COLO668 (cell line): ENCODE measurements at regions not wholly inside any gene's neighbourhood (a gene's known extent, or its start where the extent isn't known, plus 50 kb on each side); places are given as distances from the start of the nearest gene placed in this dataset.
"Not testable (repeated sequence)": the region's sequence is repeated elsewhere in the genome, so short reads cannot be mapped to it uniquely, and the experiment has no call there.

Experiments used
- DNase-seq: peaks from one replicate; lab custom pipeline; 2025; ENCODE audit not compliant: unreplicated experiment; lab: John Stamatoyannopoulos, UW

DNA sequence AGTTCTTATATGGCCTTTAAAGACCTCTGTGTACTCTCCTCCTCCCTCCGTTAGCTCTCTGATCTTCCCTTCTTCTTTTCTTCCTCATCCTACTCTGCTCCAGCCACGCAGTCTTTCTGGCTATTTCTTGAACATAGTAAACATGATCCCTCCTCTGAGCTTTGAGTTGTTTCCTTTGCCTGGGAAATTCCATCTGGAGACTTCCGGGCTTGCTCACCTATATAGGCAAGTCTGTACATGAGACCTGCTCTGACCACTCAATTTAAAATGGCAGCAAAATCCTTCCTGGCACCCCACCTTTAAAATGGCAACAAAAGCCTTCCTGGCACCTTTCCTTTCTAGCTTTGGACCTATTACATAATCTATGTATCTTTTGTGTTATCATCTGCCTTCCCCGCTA, 517.6 kb downstream of the TTLL7 start:
- DNase-seq = not testable (repeated sequence)

DNA sequence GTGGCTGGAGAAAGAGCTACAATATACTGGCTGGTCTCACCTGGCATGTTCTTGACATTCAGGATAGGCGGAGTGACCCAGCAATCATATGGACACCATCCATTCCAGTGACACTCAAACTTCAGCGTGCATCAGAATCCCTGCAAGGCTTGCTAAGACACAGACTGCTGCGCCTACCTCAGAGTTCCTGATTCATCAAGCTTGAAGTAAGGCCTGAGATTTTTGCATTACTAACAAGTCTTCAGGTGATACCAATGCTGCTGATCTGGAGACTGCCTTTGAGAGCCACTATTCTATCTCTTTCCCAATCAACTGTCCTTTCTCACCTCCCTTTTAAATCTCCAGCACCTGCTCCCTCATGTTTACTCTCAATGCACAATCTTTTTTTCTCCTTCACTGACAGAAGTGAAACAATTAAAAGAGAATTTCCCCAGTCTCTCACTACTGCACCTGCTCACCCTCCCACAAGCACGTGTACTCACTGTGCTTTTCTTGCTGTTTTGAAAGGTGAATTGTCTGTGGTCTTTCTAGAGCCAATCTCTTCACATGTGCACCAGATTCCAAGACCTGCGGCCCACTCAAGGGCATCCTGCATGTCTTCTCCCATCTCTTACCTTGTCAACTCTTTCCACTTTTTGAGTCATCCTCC, 519.2 kb downstream of the TTLL7 start:
- not testable (repeated sequence) for DNase-seq

GRCh38 chr1:83478127-83478526, 520.8 kb downstream of the TTLL7 start:
- not testable (repeated sequence) for DNase-seq

GRCh38 chr1:83476518-83476917, 522.4 kb downstream of the TTLL7 start:
- DNase-seq = not testable (repeated sequence)

DNA sequence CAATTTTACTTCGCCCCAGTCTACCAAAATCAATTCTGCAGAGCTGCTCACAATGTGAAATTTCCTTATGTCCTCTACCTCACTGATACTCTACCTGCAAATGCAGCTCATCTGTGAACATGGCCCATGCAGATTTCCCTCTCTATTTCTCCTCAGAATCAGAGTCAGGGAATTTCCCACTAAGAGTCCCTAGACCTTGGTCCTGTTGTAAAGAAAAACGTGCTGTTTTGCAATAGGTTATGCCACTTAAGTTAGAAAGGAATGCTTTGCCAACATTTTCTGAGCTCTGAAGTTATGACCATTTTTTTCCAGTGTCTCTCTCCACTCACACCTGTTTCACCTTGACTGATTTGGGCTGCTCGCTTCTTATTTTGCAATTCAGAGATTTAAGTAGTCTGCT, 524.0 kb downstream of the TTLL7 start:
- not testable (repeated sequence) for DNase-seq

- not testable (repeated sequence) for DNase-seq
Observed at GRCh38 chr1:83473986-83474385, 524.9 kb downstream of the TTLL7 start.

DNA sequence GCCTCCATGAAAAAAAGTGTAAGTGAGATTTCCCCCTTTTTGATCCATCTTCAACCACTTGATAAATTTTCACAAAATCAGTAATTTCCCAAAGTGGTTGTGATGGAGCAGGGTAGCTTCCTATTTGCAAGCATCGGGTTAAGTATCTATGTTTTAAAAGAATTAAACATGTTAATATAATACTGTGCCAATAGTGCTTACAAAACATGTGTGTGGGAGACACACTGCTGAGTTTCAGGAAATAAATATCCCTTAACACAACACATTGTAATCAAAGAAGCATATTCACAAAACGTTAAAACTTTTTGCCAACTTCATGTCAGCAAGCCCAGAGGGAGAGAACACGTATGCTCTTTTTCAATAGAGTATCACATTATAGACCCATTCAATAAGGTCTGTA, 526.9 kb downstream of the TTLL7 start:
- not testable (repeated sequence) for DNase-seq

DNA sequence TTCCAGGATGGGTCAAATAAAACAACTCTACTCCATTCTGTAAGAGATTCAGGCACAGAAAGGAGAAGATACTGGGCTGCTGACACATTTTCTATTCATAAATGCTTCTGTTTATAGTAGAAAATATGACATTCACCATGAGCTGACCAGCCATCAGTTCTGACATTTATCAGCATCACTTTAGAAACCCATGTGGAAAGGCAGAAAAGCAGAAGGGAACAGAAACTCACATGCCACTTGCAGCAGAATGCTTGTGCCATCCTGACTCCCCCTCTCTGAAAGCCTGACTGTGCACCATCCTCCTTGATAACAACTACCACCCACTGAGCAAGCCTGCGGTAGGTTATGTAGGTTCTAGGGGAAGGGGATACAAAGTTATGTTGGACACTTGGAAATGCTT, 527.7 kb downstream of the TTLL7 start:
- DNase-seq = not testable (repeated sequence)

DNA sequence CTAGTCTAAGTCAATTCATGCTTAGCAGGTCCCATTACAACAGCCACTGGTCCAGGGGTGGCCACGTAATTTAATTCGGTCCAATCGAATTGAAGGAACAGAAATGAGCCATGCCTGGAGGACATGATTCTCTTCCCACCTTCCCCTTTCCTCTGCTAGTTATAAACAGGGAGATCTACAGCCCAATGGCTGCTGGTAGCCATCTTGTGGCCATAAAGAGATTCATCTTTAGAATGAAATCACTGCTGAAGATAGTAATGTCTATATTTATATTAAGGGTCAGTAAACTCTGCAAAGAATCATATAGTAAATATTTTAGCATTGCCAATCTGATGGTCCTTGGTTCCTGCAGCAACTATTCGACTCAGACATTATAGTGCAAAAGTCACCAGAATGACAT, 530.6 kb downstream of the TTLL7 start:
- not testable (repeated sequence) for DNase-seq

DNA sequence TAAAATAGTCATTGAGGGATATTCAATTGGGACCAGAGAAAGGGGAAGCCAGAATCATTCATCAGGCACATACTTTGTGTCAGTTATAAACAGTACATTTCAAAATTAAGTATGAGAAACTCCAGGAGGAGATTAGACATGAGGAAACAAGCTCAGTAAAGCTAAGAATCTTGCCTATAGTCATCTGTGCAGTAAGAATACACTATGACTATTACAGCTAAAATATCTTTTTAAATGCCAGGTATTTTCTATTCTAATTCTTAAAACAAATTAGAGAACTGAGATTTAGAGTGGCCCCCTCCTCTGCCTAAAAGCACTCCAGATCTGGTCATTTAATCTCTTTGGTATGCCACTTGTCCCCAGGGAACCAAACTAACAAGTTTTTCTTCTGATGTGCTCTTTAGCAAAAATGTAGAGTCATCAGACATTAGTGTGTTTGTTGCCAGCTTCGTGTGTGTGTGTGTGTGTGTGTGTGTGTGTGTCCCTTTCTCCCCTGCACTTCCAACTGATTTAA, 541.1 kb downstream of the TTLL7 start:
- not testable (repeated sequence) for DNase-seq

GRCh38 chr1:83457281-83457680, 541.7 kb downstream of the TTLL7 start:
- DNase-seq = not testable (repeated sequence)

DNA sequence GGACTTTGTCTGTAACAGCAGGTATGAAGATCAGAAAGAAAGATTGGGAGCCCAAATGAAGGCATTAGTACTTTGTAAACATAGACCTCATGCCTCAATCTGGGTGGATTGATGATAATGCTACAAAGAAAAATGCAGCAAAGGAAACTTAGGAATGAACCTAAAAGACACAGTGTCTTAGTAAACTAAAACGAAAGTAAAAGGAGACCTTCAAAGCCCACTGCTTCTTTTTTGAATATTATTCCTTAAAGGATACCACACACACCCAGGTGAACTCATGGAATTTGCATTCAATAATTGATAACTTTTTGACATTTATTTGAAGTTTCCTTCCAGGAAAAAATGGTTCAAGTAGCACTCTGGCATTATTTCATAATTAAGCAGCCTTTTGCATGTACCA, 543.2 kb downstream of the TTLL7 start:
- not testable (repeated sequence) for DNase-seq

DNA sequence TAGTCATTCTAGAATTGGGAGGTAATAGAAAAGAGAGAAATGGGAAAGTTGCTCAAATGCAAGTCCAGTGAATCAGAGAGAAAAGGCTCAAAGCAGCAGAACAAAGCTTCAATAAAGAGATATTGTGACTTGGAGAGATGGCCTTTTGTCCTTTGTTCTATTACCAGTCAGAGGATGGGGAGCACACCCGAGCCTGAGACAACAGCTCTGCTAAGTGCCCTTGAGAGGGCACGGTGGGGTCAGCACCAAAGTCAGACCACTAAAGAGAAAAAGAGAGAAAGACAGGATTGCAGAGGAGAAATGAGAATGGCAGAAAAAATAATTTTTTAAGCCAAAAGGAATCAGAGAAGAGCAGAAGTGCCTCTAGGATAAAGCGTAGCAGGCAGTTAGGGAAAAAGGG, 553.1 kb downstream of the TTLL7 start:
- DNase-seq = not testable (repeated sequence)

DNA sequence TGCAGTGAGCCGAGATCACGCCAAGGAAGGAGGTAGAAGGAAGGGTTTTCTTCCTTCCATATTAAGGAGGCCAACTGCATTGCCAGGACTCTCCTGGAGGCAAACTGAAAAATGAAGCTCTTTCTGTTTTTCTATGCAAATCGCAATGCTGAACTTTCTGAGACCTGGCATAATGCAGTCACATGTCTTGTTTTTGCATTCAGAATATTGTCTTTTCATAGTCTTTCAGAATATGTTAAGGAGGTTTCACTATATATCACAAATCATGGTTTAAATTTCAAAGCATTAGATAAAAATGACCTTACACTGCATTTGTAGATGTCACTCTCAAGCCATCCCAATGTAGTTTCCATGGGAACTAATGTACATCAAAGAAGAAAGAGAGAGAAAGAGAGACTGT, 556.5 kb downstream of the TTLL7 start:
- DNase-seq = not testable (repeated sequence)

GRCh38 chr1:83440586-83440985, 558.3 kb downstream of the TTLL7 start:
- DNase-seq = not testable (repeated sequence)

- not testable (repeated sequence) for DNase-seq
Observed at GRCh38 chr1:83440021-83440420, 558.9 kb downstream of the TTLL7 start.

DNA sequence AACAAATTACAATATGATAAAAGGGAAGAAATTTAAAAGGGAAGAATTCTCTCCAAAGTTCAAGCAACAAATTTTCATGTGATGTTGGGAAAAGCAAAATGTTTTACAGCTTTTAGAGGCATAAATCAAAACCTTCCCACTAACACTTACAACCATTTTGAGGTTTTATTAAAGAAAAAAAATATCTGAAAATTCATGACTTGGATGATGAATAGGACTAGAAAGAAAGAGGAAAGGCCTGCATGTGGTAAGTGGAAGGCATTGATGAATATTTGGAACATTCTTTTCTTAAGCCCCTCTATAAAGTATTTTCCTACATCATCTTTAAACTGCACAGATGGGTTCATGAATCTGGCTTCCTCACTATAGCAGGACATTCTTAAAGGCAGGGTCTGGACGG, 560.6 kb downstream of the TTLL7 start:
- not testable (repeated sequence) for DNase-seq

DNA sequence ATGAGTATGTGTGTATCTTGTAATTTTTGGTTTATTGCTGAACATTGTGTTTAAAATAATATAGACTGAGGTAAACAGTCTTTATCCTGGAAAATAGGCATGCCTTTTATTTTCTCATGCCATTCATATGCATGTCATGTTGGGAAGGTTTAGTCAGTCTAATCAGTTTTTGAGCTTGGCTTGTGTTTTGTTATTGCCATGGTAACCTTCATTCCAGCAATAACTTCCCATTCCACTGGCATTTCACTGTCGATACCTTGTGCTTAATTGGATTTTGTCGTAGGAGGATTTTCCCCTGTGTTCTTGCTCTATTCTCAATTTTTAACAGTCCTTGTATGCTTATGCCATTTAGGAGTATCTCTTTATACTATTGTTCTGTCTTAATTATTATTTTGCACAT, 563.6 kb downstream of the TTLL7 start:
- not testable (repeated sequence) for DNase-seq

DNA sequence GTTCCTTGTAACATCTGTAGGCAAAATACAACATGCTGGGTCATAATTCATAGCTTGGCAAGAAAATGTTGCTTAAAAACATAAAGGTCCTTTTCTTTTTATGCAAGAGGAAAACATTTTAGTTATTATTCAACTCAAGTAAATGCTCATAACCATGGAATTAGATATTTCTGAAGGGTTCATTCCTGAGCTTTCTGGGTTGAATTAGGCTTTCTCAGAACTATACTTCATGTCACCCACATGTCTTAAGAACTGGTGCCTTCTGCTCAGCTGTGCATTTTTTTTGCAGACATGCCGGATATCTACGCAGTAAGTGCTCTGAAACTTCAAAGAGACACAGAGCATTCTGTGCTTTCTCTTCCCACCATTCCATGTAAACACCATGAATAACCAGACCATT, 571.4 kb downstream of the TTLL7 start:
- not testable (repeated sequence) for DNase-seq

- DNase-seq = not testable (repeated sequence)
Observed at GRCh38 chr1:83423382-83423781, 575.5 kb downstream of the TTLL7 start.

- DNase-seq = no peak
Observed at GRCh38 chr1:83418558-83418957, 580.4 kb downstream of the TTLL7 start.

GRCh38 chr1:83413839-83414107, 585.2 kb downstream of the TTLL7 start:
- not testable (repeated sequence) for DNase-seq

GRCh38 chr1:83410746-83411413, 588.1 kb downstream of the TTLL7 start:
- DNase-seq = not testable (repeated sequence)
